ENCODE measurements at regions not wholly inside any gene's neighbourhood (a gene's known extent, or its start where the extent isn't known, plus 50 kb on each side); places are given as distances from the start of the nearest gene placed in this dataset.
A peak's percentile ranks its signal among the peaks of the same experiment; 100 is the strongest.

- TF ChIP-seq CTCF (IDR thresholded peaks at IDR 0.05): no peak
These were observed 96.2 kb upstream of the ARHGEF26 start for GRCh38 chr3:154025007-154025406.

GRCh38 chr3:154029926-154030325 is 91.3 kb upstream of the ARHGEF26 start:
- TF ChIP-seq CTCF (IDR thresholded peaks at IDR 0.05): no peak

- no peak for TF ChIP-seq CTCF (IDR thresholded peaks at IDR 0.05)
These were observed 86.3 kb upstream of the ARHGEF26 start for GRCh38 chr3:154034797-154035330.

GRCh38 chr3:154040283-154040682 is 80.9 kb upstream of the ARHGEF26 start:
- peak; percentile 42; the same call in 1 of the 2 replicates for TF ChIP-seq CTCF (IDR thresholded peaks at IDR 0.05)

- TF ChIP-seq CTCF (IDR thresholded peaks at IDR 0.05): no peak
These were observed 76.5 kb upstream of the ARHGEF26 start for GRCh38 chr3:154044671-154045070.

- TF ChIP-seq CTCF (IDR thresholded peaks at IDR 0.05): no peak
These were observed 71.0 kb upstream of the ARHGEF26 start for GRCh38 chr3:154050216-154050615.

GRCh38 chr3:154050766-154051165 is 70.4 kb upstream of the ARHGEF26 start:
- TF ChIP-seq CTCF (IDR thresholded peaks at IDR 0.05): no peak

GRCh38 chr3:154059833-154060232 is 61.4 kb upstream of the ARHGEF26 start:
- TF ChIP-seq CTCF (IDR thresholded peaks at IDR 0.05): no peak

All from LNCAP (cell line).